ENCODE measurements at regions not wholly inside any gene's neighbourhood (a gene's known extent, or its start where the extent isn't known, plus 50 kb on each side); places are given as distances from the start of the nearest gene placed in this dataset.

GRCh38 chr2:217068677-217069250 lies 208.9 kb upstream of the TNP1 start:
- no peak for TF ChIP-seq CTCF (IDR thresholded peaks at IDR 0.05; ENCODE audit: partially characterized antibody, unreplicated experiment)
- Mint-ChIP-seq H3K9me3 (ENCODE audit: unreplicated experiment) (peaks cover 3% of the 10 kb centered on the region), H3K4me1 (ENCODE audit: low read depth, unreplicated experiment) (peaks cover 10% of the 10 kb centered on the region), H3K4me3 (ENCODE audit: unreplicated experiment) (no peak overlapping the region), H3K27me3 (ENCODE audit: unreplicated experiment) (no peaks in the 10 kb centered on the region), H3K36me3 (ENCODE audit: unreplicated experiment) (no peaks in the 10 kb centered on the region), H3K27ac (ENCODE audit: unreplicated experiment) (no peak overlapping the region)
- no peak for DNase-seq

- no peak for TF ChIP-seq CTCF (IDR thresholded peaks at IDR 0.05; ENCODE audit: partially characterized antibody, unreplicated experiment)
- Mint-ChIP-seq H3K9me3 (ENCODE audit: unreplicated experiment) (peaks cover 6% of the 10 kb centered on the region), H3K4me3 (ENCODE audit: unreplicated experiment) (no peak overlapping the region), H3K27ac (ENCODE audit: unreplicated experiment) (no peak overlapping the region), H3K36me3 (ENCODE audit: unreplicated experiment) (no peaks in the 10 kb centered on the region), H3K4me1 (ENCODE audit: low read depth, unreplicated experiment) (peaks cover 19% of the 10 kb centered on the region), H3K27me3 (ENCODE audit: unreplicated experiment) (no peaks in the 10 kb centered on the region)
- no peak for DNase-seq
Observed at GRCh38 chr2:217067787-217068186, 207.9 kb upstream of the TNP1 start.

GRCh38 chr2:217066510-217067270 lies 206.8 kb upstream of the TNP1 start:
- no peak overlapping the region for H3K27ac Mint-ChIP-seq (ENCODE audit: unreplicated experiment)

GRCh38 chr2:217065695-217066405 lies 206.0 kb upstream of the TNP1 start:
- Mint-ChIP-seq H3K36me3 (ENCODE audit: unreplicated experiment) (no peaks in the 10 kb centered on the region), H3K4me1 (ENCODE audit: low read depth, unreplicated experiment) (peaks cover 22% of the 10 kb centered on the region), H3K9me3 (ENCODE audit: unreplicated experiment) (peaks cover 6% of the 10 kb centered on the region), H3K27me3 (ENCODE audit: unreplicated experiment) (no peaks in the 10 kb centered on the region), H3K4me3 (ENCODE audit: unreplicated experiment) (no peak overlapping the region), H3K27ac (ENCODE audit: unreplicated experiment) (no peak overlapping the region)
- DNase-seq, result no peak
- no peak for TF ChIP-seq CTCF (IDR thresholded peaks at IDR 0.05; ENCODE audit: partially characterized antibody, unreplicated experiment)

More at GRCh38 chr2:217066510-217067270, 206.8 kb upstream of the TNP1 start:
- Mint-ChIP-seq H3K4me1 (ENCODE audit: low read depth, unreplicated experiment) (peaks cover 22% of the 10 kb centered on the region), H3K27me3 (ENCODE audit: unreplicated experiment) (no peaks in the 10 kb centered on the region), H3K36me3 (ENCODE audit: unreplicated experiment) (no peaks in the 10 kb centered on the region), H3K9me3 (ENCODE audit: unreplicated experiment) (peaks cover 6% of the 10 kb centered on the region), H3K4me3 (ENCODE audit: unreplicated experiment) (no peak overlapping the region)
- TF ChIP-seq CTCF (IDR thresholded peaks at IDR 0.05; ENCODE audit: partially characterized antibody, unreplicated experiment), result no peak
- DNase-seq, result no peak

- DNase-seq, result no peak
- TF ChIP-seq CTCF (IDR thresholded peaks at IDR 0.05; ENCODE audit: partially characterized antibody, unreplicated experiment), result no peak
- no peak overlapping the region for H3K27ac Mint-ChIP-seq (ENCODE audit: unreplicated experiment)
- H3K4me1 Mint-ChIP-seq (ENCODE audit: low read depth, unreplicated experiment), result peaks cover 22% of the 10 kb centered on the region
- peaks cover 4% of the 10 kb centered on the region for H3K9me3 Mint-ChIP-seq (ENCODE audit: unreplicated experiment)
- no peak overlapping the region for H3K4me3 Mint-ChIP-seq (ENCODE audit: unreplicated experiment)
- H3K27me3 Mint-ChIP-seq (ENCODE audit: unreplicated experiment), result no peaks in the 10 kb centered on the region
- H3K36me3 Mint-ChIP-seq (ENCODE audit: unreplicated experiment), result no peaks in the 10 kb centered on the region
Observed at GRCh38 chr2:217065012-217065290, 205.1 kb upstream of the TNP1 start.

Measured in glutamatergic neuron (in vitro differentiated cells).